ENCODE measurements at regions not wholly inside any gene's neighbourhood (a gene's known extent, or its start where the extent isn't known, plus 50 kb on each side); places are given as distances from the start of the nearest gene placed in this dataset.
"Not testable (repeated sequence)": the region's sequence is repeated elsewhere in the genome, so short reads cannot be mapped to it uniquely, and the experiment has no call there.

- not testable (repeated sequence) for H3K36me3 ChIP-seq (ENCODE audit: insufficient read depth, low read length); H3K4me3 ChIP-seq (ENCODE audit: low read depth in 1 of 2, low read length in 2 of 2); H3K4me1 ChIP-seq (ENCODE audit: insufficient read depth, low read length); H3K27ac ChIP-seq (ENCODE audit: low read depth, low read length); H3K27me3 ChIP-seq (ENCODE audit: control insufficient read depth in 1 of 2, insufficient read depth in 2 of 2, low read length in 2 of 2); H3K9ac ChIP-seq (ENCODE audit: low read length); H3K9me3 ChIP-seq (ENCODE audit: low read length)
Measured at GRCh38 chr5:135164873-135165614, 131.0 kb upstream of the PITX1 start.

DNA sequence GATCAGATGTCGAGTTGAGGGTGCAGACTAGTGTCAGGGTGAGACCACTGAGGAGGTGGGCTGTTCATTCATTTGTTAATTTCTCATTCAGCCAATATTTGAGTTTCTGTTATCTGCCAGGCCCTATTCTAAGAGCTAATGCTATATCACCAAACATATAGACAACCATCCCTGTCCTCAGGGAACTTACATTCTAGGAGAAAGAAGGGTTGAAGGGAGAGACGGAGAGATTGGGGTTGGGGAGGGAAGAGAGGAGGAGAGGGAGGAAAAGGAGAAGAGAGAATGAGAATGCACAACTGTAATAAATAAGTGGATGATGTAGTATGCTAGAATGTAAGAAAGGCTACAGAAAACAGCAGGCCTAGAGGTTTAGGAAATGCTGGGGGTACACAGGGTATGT lies 129.9 kb upstream of the PITX1 start:
- Histone ChIP-seq H3K27me3 (ENCODE audit: control insufficient read depth in 1 of 2, insufficient read depth in 2 of 2, low read length in 2 of 2) (no peaks in the 10 kb centered on the region), H3K9ac (ENCODE audit: low read length) (no peak overlapping the region), H3K36me3 (ENCODE audit: insufficient read depth, low read length) (no peaks in the 10 kb centered on the region), H3K4me1 (ENCODE audit: insufficient read depth, low read length) (no peaks in the 10 kb centered on the region), H3K9me3 (ENCODE audit: low read length) (peaks cover 3% of the 10 kb centered on the region), H3K27ac (ENCODE audit: low read depth, low read length) (no peak overlapping the region), H3K4me3 (ENCODE audit: low read depth in 1 of 2, low read length in 2 of 2) (no peak overlapping the region)

DNA sequence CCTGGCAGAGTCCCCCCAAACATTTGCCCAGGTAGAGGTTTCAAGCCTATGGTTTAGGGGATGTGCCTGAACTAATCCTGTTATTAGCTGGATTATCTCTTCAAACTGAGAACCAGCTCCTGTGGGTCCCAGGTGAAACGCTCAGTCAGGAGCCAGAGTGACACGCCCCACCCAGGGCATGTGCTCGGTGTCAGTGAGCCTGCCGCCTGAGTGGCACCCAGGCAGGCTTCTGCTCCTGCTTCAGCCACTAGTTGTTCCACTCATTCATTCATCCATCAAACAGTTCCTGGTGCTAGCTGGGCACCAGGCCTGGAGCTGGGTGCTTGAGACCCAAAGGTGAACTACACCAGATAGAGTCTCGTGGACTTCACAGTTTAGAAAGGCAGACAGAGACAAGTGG lies 129.4 kb upstream of the PITX1 start:
- no peaks in the 10 kb centered on the region for H3K4me1 ChIP-seq (ENCODE audit: insufficient read depth, low read length)
- H3K4me3 ChIP-seq (ENCODE audit: low read depth in 1 of 2, low read length in 2 of 2): no peak overlapping the region
- no peak overlapping the region for H3K9ac ChIP-seq (ENCODE audit: low read length)
- no peaks in the 10 kb centered on the region for H3K27me3 ChIP-seq (ENCODE audit: control insufficient read depth in 1 of 2, insufficient read depth in 2 of 2, low read length in 2 of 2)
- H3K9me3 ChIP-seq (ENCODE audit: low read length): peaks cover 3% of the 10 kb centered on the region
- no peaks in the 10 kb centered on the region for H3K36me3 ChIP-seq (ENCODE audit: insufficient read depth, low read length)
- H3K27ac ChIP-seq (ENCODE audit: low read depth, low read length): no peak overlapping the region

- Histone ChIP-seq H3K27me3 (ENCODE audit: control insufficient read depth in 1 of 2, insufficient read depth in 2 of 2, low read length in 2 of 2) (no peaks in the 10 kb centered on the region), H3K9ac (ENCODE audit: low read length) (no peak overlapping the region), H3K27ac (ENCODE audit: low read depth, low read length) (no peak overlapping the region), H3K9me3 (ENCODE audit: low read length) (peaks cover 3% of the 10 kb centered on the region), H3K4me1 (ENCODE audit: insufficient read depth, low read length) (no peaks in the 10 kb centered on the region), H3K36me3 (ENCODE audit: insufficient read depth, low read length) (no peaks in the 10 kb centered on the region), H3K4me3 (ENCODE audit: low read depth in 1 of 2, low read length in 2 of 2) (no peak overlapping the region)
Measured at GRCh38 chr5:135162661-135163265, 128.7 kb upstream of the PITX1 start.

GRCh38 chr5:135161221-135161620 lies 127.2 kb upstream of the PITX1 start:
- H3K9me3 ChIP-seq (ENCODE audit: low read length): peaks cover 3% of the 10 kb centered on the region
- H3K4me1 ChIP-seq (ENCODE audit: insufficient read depth, low read length): no peaks in the 10 kb centered on the region
- H3K4me3 ChIP-seq (ENCODE audit: low read depth in 1 of 2, low read length in 2 of 2): no peak overlapping the region
- H3K36me3 ChIP-seq (ENCODE audit: insufficient read depth, low read length): no peaks in the 10 kb centered on the region
- no peak overlapping the region for H3K27ac ChIP-seq (ENCODE audit: low read depth, low read length)
- H3K27me3 ChIP-seq (ENCODE audit: control insufficient read depth in 1 of 2, insufficient read depth in 2 of 2, low read length in 2 of 2): no peaks in the 10 kb centered on the region
- H3K9ac ChIP-seq (ENCODE audit: low read length): no peak overlapping the region

DNA sequence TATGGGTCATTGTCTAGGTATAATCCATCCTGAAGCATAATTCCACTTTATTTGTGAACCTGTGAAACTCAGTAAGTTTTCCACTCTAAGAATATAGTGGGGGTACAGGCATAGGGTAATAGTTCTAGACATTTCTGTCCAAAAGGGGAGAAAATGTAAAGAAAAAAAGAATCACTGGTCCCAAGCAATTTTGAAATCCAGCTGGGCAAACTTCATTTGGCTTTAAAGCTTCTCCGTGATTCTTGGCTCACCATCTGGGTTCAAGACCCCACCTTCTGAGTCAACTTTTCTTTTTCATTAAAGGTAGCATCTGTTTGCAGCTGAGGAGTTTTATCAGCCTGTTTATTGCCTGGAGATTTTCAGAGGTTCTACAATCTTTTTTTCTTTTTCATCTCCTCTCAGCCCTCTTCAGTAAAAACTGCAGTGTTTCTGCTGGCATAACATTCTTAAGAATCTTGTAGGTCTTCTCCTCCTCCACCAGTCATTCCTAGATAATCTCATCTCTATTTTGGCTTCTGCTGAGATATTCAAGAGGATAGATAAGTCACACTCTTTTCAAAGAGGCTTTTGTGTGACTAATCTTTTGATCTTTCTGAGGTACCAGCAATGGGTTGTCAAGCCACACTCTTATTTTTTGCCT lies 126.1 kb upstream of the PITX1 start:
- Histone ChIP-seq H3K36me3 (ENCODE audit: insufficient read depth, low read length) (no peaks in the 10 kb centered on the region), H3K27ac (ENCODE audit: low read depth, low read length) (no peak overlapping the region), H3K4me1 (ENCODE audit: insufficient read depth, low read length) (no peaks in the 10 kb centered on the region), H3K9me3 (ENCODE audit: low read length) (peaks cover 3% of the 10 kb centered on the region), H3K4me3 (ENCODE audit: low read depth in 1 of 2, low read length in 2 of 2) (no peak overlapping the region), H3K27me3 (ENCODE audit: control insufficient read depth in 1 of 2, insufficient read depth in 2 of 2, low read length in 2 of 2) (no peaks in the 10 kb centered on the region), H3K9ac (ENCODE audit: low read length) (no peak overlapping the region)

DNA sequence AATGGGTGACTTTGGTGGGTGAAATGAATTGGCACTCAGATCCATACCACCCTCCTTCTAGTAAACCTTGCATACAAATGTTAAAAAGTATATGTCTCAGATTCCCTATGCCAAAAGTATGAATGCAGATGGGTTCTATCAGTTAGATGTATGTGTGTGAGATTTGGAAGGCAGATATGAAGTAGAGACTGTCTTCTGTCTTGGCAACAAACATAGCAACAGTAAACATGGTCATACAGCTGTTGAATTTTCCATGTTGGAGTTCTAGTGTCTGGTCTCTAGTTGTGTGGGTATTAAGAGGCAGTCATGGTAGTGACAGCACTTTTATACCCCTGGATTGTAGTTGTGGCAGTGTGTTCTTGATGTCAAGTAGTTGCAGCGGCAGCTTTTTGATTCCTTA lies 125.6 kb upstream of the PITX1 start:
- Histone ChIP-seq H3K9me3 (ENCODE audit: low read length) (peaks cover 3% of the 10 kb centered on the region), H3K4me3 (ENCODE audit: low read depth in 1 of 2, low read length in 2 of 2) (no peak overlapping the region), H3K27ac (ENCODE audit: low read depth, low read length) (no peak overlapping the region), H3K9ac (ENCODE audit: low read length) (no peak overlapping the region), H3K27me3 (ENCODE audit: control insufficient read depth in 1 of 2, insufficient read depth in 2 of 2, low read length in 2 of 2) (no peaks in the 10 kb centered on the region), H3K36me3 (ENCODE audit: insufficient read depth, low read length) (no peaks in the 10 kb centered on the region), H3K4me1 (ENCODE audit: insufficient read depth, low read length) (no peaks in the 10 kb centered on the region)

GRCh38 chr5:135158982-135159381 lies 125.0 kb upstream of the PITX1 start:
- no peak overlapping the region for H3K9ac ChIP-seq (ENCODE audit: low read length)
- no peaks in the 10 kb centered on the region for H3K4me1 ChIP-seq (ENCODE audit: insufficient read depth, low read length)
- no peak overlapping the region for H3K4me3 ChIP-seq (ENCODE audit: low read depth in 1 of 2, low read length in 2 of 2)
- peaks cover 3% of the 10 kb centered on the region for H3K9me3 ChIP-seq (ENCODE audit: low read length)
- no peak overlapping the region for H3K27ac ChIP-seq (ENCODE audit: low read depth, low read length)
- no peaks in the 10 kb centered on the region for H3K36me3 ChIP-seq (ENCODE audit: insufficient read depth, low read length)
- H3K27me3 ChIP-seq (ENCODE audit: control insufficient read depth in 1 of 2, insufficient read depth in 2 of 2, low read length in 2 of 2): no peaks in the 10 kb centered on the region

DNA sequence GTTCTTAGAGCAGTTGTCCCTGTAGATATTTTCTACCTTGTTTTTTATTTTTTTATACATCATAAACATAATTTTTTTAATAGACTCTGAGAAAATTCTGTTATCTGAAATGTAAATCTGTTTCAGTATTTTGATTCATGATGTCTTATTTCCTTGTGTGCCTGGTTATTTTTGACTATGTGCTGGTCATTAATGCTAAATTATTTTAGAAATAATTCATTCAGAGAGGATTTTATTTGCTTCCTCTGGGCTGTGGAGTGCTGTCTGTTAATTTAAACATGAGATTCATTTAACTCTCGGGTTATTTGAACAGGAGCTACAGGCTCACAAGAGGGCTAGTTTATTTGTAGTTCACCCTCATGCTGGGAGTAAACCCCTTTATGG lies 124.3 kb upstream of the PITX1 start:
- no peaks in the 10 kb centered on the region for H3K4me1 ChIP-seq (ENCODE audit: insufficient read depth, low read length)
- peaks cover 3% of the 10 kb centered on the region for H3K9me3 ChIP-seq (ENCODE audit: low read length)
- no peaks in the 10 kb centered on the region for H3K36me3 ChIP-seq (ENCODE audit: insufficient read depth, low read length)
- H3K27me3 ChIP-seq (ENCODE audit: control insufficient read depth in 1 of 2, insufficient read depth in 2 of 2, low read length in 2 of 2): no peaks in the 10 kb centered on the region
- no peak overlapping the region for H3K9ac ChIP-seq (ENCODE audit: low read length)
- H3K4me3 ChIP-seq (ENCODE audit: low read depth in 1 of 2, low read length in 2 of 2): no peak overlapping the region
- no peak overlapping the region for H3K27ac ChIP-seq (ENCODE audit: low read depth, low read length)

GRCh38 chr5:135157421-135158313 lies 123.6 kb upstream of the PITX1 start:
- Histone ChIP-seq H3K4me3 (ENCODE audit: low read depth in 1 of 2, low read length in 2 of 2) (no peak overlapping the region), H3K27ac (ENCODE audit: low read depth, low read length) (no peak overlapping the region), H3K4me1 (ENCODE audit: insufficient read depth, low read length) (no peaks in the 10 kb centered on the region), H3K9ac (ENCODE audit: low read length) (no peak overlapping the region), H3K9me3 (ENCODE audit: low read length) (peaks cover 3% of the 10 kb centered on the region), H3K36me3 (ENCODE audit: insufficient read depth, low read length) (no peaks in the 10 kb centered on the region), H3K27me3 (ENCODE audit: control insufficient read depth in 1 of 2, insufficient read depth in 2 of 2, low read length in 2 of 2) (no peaks in the 10 kb centered on the region)

- no peaks in the 10 kb centered on the region for H3K36me3 ChIP-seq (ENCODE audit: insufficient read depth, low read length)
- H3K27ac ChIP-seq (ENCODE audit: low read depth, low read length): no peak overlapping the region
Measured at GRCh38 chr5:135156715-135157404, 122.8 kb upstream of the PITX1 start.

More at GRCh38 chr5:135156715-135157404, 122.8 kb upstream of the PITX1 start:
- Histone ChIP-seq H3K4me1 (ENCODE audit: insufficient read depth, low read length) (no peaks in the 10 kb centered on the region), H3K9ac (ENCODE audit: low read length) (no peak overlapping the region), H3K9me3 (ENCODE audit: low read length) (peaks cover 3% of the 10 kb centered on the region), H3K4me3 (ENCODE audit: low read depth in 1 of 2, low read length in 2 of 2) (no peak overlapping the region), H3K27me3 (ENCODE audit: control insufficient read depth in 1 of 2, insufficient read depth in 2 of 2, low read length in 2 of 2) (no peaks in the 10 kb centered on the region)
